ENCODE measurements at regions not wholly inside any gene's neighbourhood (a gene's known extent, or its start where the extent isn't known, plus 50 kb on each side); places are given as distances from the start of the nearest gene placed in this dataset.

DNA sequence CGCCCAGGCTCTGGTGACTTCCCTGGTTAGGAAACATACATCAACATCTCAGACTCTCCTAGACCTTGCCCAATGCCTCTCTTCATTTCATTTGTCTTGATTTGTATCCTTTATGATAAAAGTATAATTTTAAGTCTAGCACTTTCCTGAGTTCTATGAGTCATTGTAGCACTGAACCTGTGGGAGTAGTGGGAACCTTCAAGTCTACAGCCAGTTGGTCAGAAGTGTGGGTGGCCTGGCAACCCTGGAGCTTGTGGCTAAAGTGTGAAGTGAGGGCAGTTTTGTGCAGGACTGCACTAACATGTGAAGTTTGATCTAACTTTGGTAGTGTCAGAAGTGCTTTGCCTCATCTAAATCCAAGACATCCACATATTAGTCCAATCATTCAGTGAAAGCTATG is 259.3 kb upstream of the IGFBP7 start:
- H2AK5ac ChIP-seq (ENCODE audit: low read length), result no peak overlapping the region
- H4K8ac ChIP-seq (ENCODE audit: low read depth, low read length), result no peak overlapping the region
- no peak overlapping the region for H3K4me3 ChIP-seq (ENCODE audit: low read length)
- H2BK120ac ChIP-seq (ENCODE audit: low read depth, low read length), result no peak overlapping the region
- no peak overlapping the region for H3K23ac ChIP-seq (ENCODE audit: low read length)
- H3K56ac ChIP-seq (ENCODE audit: low read length), result no peak overlapping the region
- WGBS (ENCODE audit: extremely low coverage, insufficient coverage, low lambda C conversion rate), result no CpG with 5 or more reads among the region's 1 CpG
- H3K18ac ChIP-seq (ENCODE audit: low read length), result no peak overlapping the region
- H3K79me2 ChIP-seq (ENCODE audit: control insufficient read depth, insufficient read depth, low read length), result no peaks in the 10 kb centered on the region
- no peak overlapping the region for H3K4ac ChIP-seq (ENCODE audit: low read depth, low read length)
- H3K36me3 ChIP-seq (ENCODE audit: control insufficient read depth, insufficient read depth, low read length), result no peaks in the 10 kb centered on the region
- no peak for DNase-seq
- H3K4me2 ChIP-seq (ENCODE audit: low read length), result no peak overlapping the region
- H3K79me1 ChIP-seq (ENCODE audit: low read length), result no peaks in the 10 kb centered on the region
- no peaks in the 10 kb centered on the region for H3K4me1 ChIP-seq (ENCODE audit: control insufficient read depth, low read depth, low read length)
- H4K5ac ChIP-seq (ENCODE audit: low read length), result no peak overlapping the region
- no peak overlapping the region for H2BK15ac ChIP-seq (replicated peaks; ENCODE audit: low read depth)
- H2BK5ac ChIP-seq (ENCODE audit: low read length), result no peak overlapping the region
- no peak overlapping the region for H3K9ac ChIP-seq (ENCODE audit: low read length)
- no peaks in the 10 kb centered on the region for H3K27me3 ChIP-seq (ENCODE audit: insufficient read depth, low read length, poor library complexity)
- no peak overlapping the region for H3K27ac ChIP-seq (ENCODE audit: low read depth, low read length)

DNA sequence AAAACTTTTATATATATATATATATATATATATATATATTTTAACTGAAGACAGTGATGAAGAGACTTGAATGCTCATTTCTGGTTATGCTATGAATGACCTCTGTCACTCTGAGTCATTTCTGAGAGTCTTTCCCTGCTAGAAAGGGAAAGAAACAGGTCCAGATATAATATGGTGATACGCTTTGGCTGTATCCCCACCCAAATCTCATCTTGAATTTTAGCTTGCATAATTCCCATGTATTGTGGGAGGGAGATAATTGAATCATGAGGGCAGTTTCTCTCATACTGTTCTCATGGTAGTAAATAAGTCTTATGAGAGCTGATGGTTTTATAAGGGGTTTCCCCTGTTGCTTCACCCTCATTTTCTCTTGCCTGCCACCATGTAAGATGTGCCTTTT is 254.1 kb upstream of the IGFBP7 start:
- Histone ChIP-seq H3K9ac (ENCODE audit: low read length) (no peak overlapping the region), H4K5ac (ENCODE audit: low read length) (no peak overlapping the region), H4K8ac (ENCODE audit: low read depth, low read length) (no peak overlapping the region), H3K4ac (ENCODE audit: low read depth, low read length) (no peak overlapping the region), H3K36me3 (ENCODE audit: control insufficient read depth, insufficient read depth, low read length) (no peaks in the 10 kb centered on the region), H3K27me3 (ENCODE audit: insufficient read depth, low read length, poor library complexity) (no peaks in the 10 kb centered on the region), H3K27ac (ENCODE audit: low read depth, low read length) (no peak overlapping the region), H2BK15ac (replicated peaks; ENCODE audit: low read depth) (no peak overlapping the region), H2BK120ac (ENCODE audit: low read depth, low read length) (no peak overlapping the region), H3K18ac (ENCODE audit: low read length) (no peak overlapping the region), H3K79me2 (ENCODE audit: control insufficient read depth, insufficient read depth, low read length) (no peaks in the 10 kb centered on the region), H2AK5ac (ENCODE audit: low read length) (no peak overlapping the region), H2BK5ac (ENCODE audit: low read length) (no peak overlapping the region), H3K4me1 (ENCODE audit: control insufficient read depth, low read depth, low read length) (no peaks in the 10 kb centered on the region), H3K4me3 (ENCODE audit: low read length) (no peak overlapping the region), H3K4me2 (ENCODE audit: low read length) (no peak overlapping the region), H3K56ac (ENCODE audit: low read length) (no peak overlapping the region), H3K79me1 (ENCODE audit: low read length) (no peaks in the 10 kb centered on the region), H3K23ac (ENCODE audit: low read length) (no peak overlapping the region)
- no CpG with 5 or more reads among the region's 1 CpG for WGBS (ENCODE audit: extremely low coverage, insufficient coverage, low lambda C conversion rate)
- no peak for DNase-seq

DNA sequence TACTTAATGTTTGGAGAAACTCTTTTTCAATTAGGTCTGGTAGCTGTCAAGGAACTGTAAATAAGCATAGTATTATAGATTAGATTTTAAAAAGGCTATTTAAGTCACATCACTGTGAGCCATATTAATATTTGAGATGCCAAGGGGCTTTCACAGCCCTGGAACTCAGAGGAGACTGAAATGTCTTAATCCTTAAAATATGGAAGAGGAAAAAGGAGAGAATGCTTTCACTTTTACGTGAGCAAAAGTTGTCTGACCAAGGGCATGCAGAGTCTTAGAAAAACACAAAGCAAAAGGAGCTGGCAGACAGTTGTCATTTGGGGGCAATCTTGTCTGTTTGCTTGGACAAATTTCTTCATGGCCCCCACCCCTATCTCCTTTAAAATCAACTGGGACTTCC is 253.2 kb upstream of the IGFBP7 start:
- H3K4me2 ChIP-seq (ENCODE audit: low read length), result no peak overlapping the region
- no peak overlapping the region for H3K27ac ChIP-seq (ENCODE audit: low read depth, low read length)
- H3K23ac ChIP-seq (ENCODE audit: low read length), result no peak overlapping the region
- no peak overlapping the region for H3K4ac ChIP-seq (ENCODE audit: low read depth, low read length)
- no peaks in the 10 kb centered on the region for H3K36me3 ChIP-seq (ENCODE audit: control insufficient read depth, insufficient read depth, low read length)
- no peak overlapping the region for H3K18ac ChIP-seq (ENCODE audit: low read length)
- H2BK120ac ChIP-seq (ENCODE audit: low read depth, low read length), result no peak overlapping the region
- H3K79me1 ChIP-seq (ENCODE audit: low read length), result no peaks in the 10 kb centered on the region
- no peak for DNase-seq
- H2BK5ac ChIP-seq (ENCODE audit: low read length), result no peak overlapping the region
- no peak overlapping the region for H4K5ac ChIP-seq (ENCODE audit: low read length)
- no peaks in the 10 kb centered on the region for H3K4me1 ChIP-seq (ENCODE audit: control insufficient read depth, low read depth, low read length)
- no peaks in the 10 kb centered on the region for H3K27me3 ChIP-seq (ENCODE audit: insufficient read depth, low read length, poor library complexity)
- no peak overlapping the region for H3K9ac ChIP-seq (ENCODE audit: low read length)
- H2BK15ac ChIP-seq (replicated peaks; ENCODE audit: low read depth), result no peak overlapping the region
- WGBS (ENCODE audit: extremely low coverage, insufficient coverage, low lambda C conversion rate), result no CpG with 5 or more reads among the region's 1 CpG
- no peak overlapping the region for H4K8ac ChIP-seq (ENCODE audit: low read depth, low read length)
- no peak overlapping the region for H3K4me3 ChIP-seq (ENCODE audit: low read length)
- H3K56ac ChIP-seq (ENCODE audit: low read length), result no peak overlapping the region
- H2AK5ac ChIP-seq (ENCODE audit: low read length), result no peak overlapping the region
- H3K79me2 ChIP-seq (ENCODE audit: control insufficient read depth, insufficient read depth, low read length), result no peaks in the 10 kb centered on the region

DNA sequence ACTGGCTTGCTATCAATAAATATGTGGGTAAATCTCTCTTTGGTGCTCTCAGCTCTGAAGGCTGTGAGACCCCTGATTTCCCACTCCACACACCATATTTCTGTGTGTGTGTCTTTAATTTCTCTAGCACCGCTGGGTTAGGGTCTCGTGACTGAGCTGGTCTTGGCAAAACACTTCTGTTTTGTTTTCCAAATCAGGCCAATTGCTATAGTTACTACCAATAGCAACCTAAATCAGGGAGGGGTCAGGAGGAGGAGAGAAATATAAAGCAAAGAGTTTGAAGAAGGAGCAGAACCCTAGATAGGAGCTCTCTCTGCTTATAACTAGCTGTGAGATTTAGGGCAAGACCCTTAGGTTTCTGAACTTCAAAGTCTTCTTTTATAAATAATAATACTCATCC is 250.5 kb upstream of the IGFBP7 start:
- no peak for DNase-seq
- Histone ChIP-seq H3K36me3 (ENCODE audit: control insufficient read depth, insufficient read depth, low read length) (no peaks in the 10 kb centered on the region), H3K56ac (ENCODE audit: low read length) (no peak overlapping the region), H3K27ac (ENCODE audit: low read depth, low read length) (no peak overlapping the region), H2BK5ac (ENCODE audit: low read length) (no peak overlapping the region), H3K27me3 (ENCODE audit: insufficient read depth, low read length, poor library complexity) (no peaks in the 10 kb centered on the region), H3K4ac (ENCODE audit: low read depth, low read length) (no peak overlapping the region), H3K23ac (ENCODE audit: low read length) (no peak overlapping the region), H2BK15ac (replicated peaks; ENCODE audit: low read depth) (no peak overlapping the region), H3K79me1 (ENCODE audit: low read length) (no peaks in the 10 kb centered on the region), H2BK120ac (ENCODE audit: low read depth, low read length) (no peak overlapping the region), H3K4me1 (ENCODE audit: control insufficient read depth, low read depth, low read length) (no peaks in the 10 kb centered on the region), H3K9ac (ENCODE audit: low read length) (no peak overlapping the region), H3K4me3 (ENCODE audit: low read length) (no peak overlapping the region), H4K8ac (ENCODE audit: low read depth, low read length) (no peak overlapping the region), H3K18ac (ENCODE audit: low read length) (no peak overlapping the region), H3K79me2 (ENCODE audit: control insufficient read depth, insufficient read depth, low read length) (no peaks in the 10 kb centered on the region), H4K5ac (ENCODE audit: low read length) (no peak overlapping the region), H2AK5ac (ENCODE audit: low read length) (no peak overlapping the region), H3K4me2 (ENCODE audit: low read length) (no peak overlapping the region)
- WGBS (ENCODE audit: extremely low coverage, insufficient coverage, low lambda C conversion rate), result no CpG with 5 or more reads among the region's 2 CpGs

DNA sequence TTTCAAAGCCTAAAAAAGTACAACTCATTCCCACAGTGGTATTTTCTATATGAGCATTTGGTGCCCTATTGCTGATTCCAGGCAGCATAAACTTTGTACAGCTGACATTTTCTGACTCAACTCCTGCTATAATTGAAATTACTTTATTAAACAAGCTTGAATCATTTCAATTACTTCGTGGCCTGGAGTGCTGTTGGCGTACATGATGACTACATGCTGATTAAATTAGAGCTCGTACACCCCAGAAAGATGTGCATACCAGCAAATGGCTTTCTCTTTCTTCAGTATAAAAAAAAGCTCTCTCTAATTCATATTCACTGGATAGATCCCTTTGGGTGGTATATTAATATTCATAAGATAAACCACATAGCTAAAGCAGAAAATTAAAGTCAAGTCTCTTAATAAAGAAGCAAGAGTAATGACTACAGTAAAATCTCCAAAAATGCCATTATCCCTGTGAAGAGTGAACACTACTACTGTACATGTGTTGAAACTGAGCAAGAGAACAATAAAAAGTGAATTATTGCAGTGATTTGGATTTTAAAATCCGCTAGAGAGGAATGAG is 245.0 kb upstream of the IGFBP7 start:
- Histone ChIP-seq H2BK120ac (ENCODE audit: low read depth, low read length) (no peak overlapping the region), H3K79me2 (ENCODE audit: control insufficient read depth, insufficient read depth, low read length) (no peaks in the 10 kb centered on the region), H3K4me2 (ENCODE audit: low read length) (no peak overlapping the region), H3K4me1 (ENCODE audit: control insufficient read depth, low read depth, low read length) (no peaks in the 10 kb centered on the region), H2BK5ac (ENCODE audit: low read length) (no peak overlapping the region), H3K9ac (ENCODE audit: low read length) (no peak overlapping the region), H3K18ac (ENCODE audit: low read length) (no peak overlapping the region), H3K23ac (ENCODE audit: low read length) (no peak overlapping the region), H2BK15ac (replicated peaks; ENCODE audit: low read depth) (no peak overlapping the region), H3K4ac (ENCODE audit: low read depth, low read length) (no peak overlapping the region), H4K8ac (ENCODE audit: low read depth, low read length) (no peak overlapping the region), H3K79me1 (ENCODE audit: low read length) (no peaks in the 10 kb centered on the region), H3K4me3 (ENCODE audit: low read length) (no peak overlapping the region), H3K36me3 (ENCODE audit: control insufficient read depth, insufficient read depth, low read length) (no peaks in the 10 kb centered on the region), H3K56ac (ENCODE audit: low read length) (no peak overlapping the region), H2AK5ac (ENCODE audit: low read length) (no peak overlapping the region), H3K27ac (ENCODE audit: low read depth, low read length) (no peak overlapping the region), H4K5ac (ENCODE audit: low read length) (no peak overlapping the region), H3K27me3 (ENCODE audit: insufficient read depth, low read length, poor library complexity) (no peaks in the 10 kb centered on the region)
- WGBS (ENCODE audit: extremely low coverage, insufficient coverage, low lambda C conversion rate), result no CpG with 5 or more reads among the region's 4 CpGs
- DNase-seq, result no peak

DNA sequence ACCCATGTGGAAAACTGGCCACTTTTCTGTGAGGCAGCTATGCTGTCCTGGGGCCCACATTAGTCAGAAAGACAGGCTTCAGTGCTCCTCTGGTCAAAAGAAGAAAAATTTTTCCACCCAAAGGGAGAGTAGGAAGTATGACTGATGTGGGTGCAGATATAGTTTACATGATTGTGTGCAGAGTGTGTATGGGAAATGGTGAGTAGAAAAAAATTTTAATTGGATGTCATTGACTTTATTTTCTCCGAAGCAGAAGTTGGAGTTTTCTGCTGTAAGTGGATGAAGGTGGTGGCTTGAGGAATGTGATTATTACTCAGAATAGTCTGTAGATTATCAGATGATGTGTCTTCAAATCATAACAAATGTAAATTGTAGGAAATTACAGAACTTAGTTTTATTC is 241.5 kb upstream of the IGFBP7 start:
- H3K4me1 ChIP-seq (ENCODE audit: control insufficient read depth, low read depth, low read length), result no peaks in the 10 kb centered on the region
- no peak overlapping the region for H3K23ac ChIP-seq (ENCODE audit: low read length)
- H3K79me2 ChIP-seq (ENCODE audit: control insufficient read depth, insufficient read depth, low read length), result no peaks in the 10 kb centered on the region
- no CpG with 5 or more reads among the region's 1 CpG for WGBS (ENCODE audit: extremely low coverage, insufficient coverage, low lambda C conversion rate)
- no peak overlapping the region for H2BK120ac ChIP-seq (ENCODE audit: low read depth, low read length)
- H3K9ac ChIP-seq (ENCODE audit: low read length), result no peak overlapping the region
- no peak overlapping the region for H3K4me2 ChIP-seq (ENCODE audit: low read length)
- H3K18ac ChIP-seq (ENCODE audit: low read length), result no peak overlapping the region
- no peak overlapping the region for H4K8ac ChIP-seq (ENCODE audit: low read depth, low read length)
- H3K36me3 ChIP-seq (ENCODE audit: control insufficient read depth, insufficient read depth, low read length), result no peaks in the 10 kb centered on the region
- H3K27ac ChIP-seq (ENCODE audit: low read depth, low read length), result no peak overlapping the region
- H3K27me3 ChIP-seq (ENCODE audit: insufficient read depth, low read length, poor library complexity), result no peaks in the 10 kb centered on the region
- no peak overlapping the region for H3K4me3 ChIP-seq (ENCODE audit: low read length)
- H3K79me1 ChIP-seq (ENCODE audit: low read length), result no peaks in the 10 kb centered on the region
- DNase-seq, result no peak
- H2BK15ac ChIP-seq (replicated peaks; ENCODE audit: low read depth), result no peak overlapping the region
- no peak overlapping the region for H4K5ac ChIP-seq (ENCODE audit: low read length)
- no peak overlapping the region for H2AK5ac ChIP-seq (ENCODE audit: low read length)
- H3K56ac ChIP-seq (ENCODE audit: low read length), result no peak overlapping the region
- no peak overlapping the region for H3K4ac ChIP-seq (ENCODE audit: low read depth, low read length)
- H2BK5ac ChIP-seq (ENCODE audit: low read length), result no peak overlapping the region

Measured in mesendoderm (in vitro differentiated cells).